Endodermal cell (in vitro differentiated cells): ENCODE measurements at regions not wholly inside any gene's neighbourhood (a gene's known extent, or its start where the extent isn't known, plus 50 kb on each side); places are given as distances from the start of the nearest gene placed in this dataset.
A peak's percentile ranks its signal among the peaks of the same experiment; 100 is the strongest.

ENCODE experiments used
- DNase-seq: peaks from one replicate; pipeline ENCODE4 v3.0.0-alpha.2; 2017
- H3K27ac ChIP-seq: 2 replicates; pipeline ENCODE4 v1.5.1; 2013; ENCODE audit warnings: mild to moderate bottlenecking, low read depth, low read length, moderate library complexity
- H3K27me3 ChIP-seq: 2 replicates; pipeline ENCODE4 v1.6.1; 2013; ENCODE audit warnings: mild to moderate bottlenecking, low read length, moderate library complexity; ENCODE audit not compliant: insufficient read depth, control insufficient read depth, poor library complexity, severe bottlenecking
- H3K36me3 ChIP-seq: 2 replicates; pipeline ENCODE4 v1.7.0; 2013; ENCODE audit warnings: mild to moderate bottlenecking, low read length, moderate library complexity; ENCODE audit not compliant: control insufficient read depth, insufficient read depth
- H3K4me1 ChIP-seq: one replicate; pipeline ENCODE4 v1.7.0; 2013; ENCODE audit warnings: low read length; ENCODE audit not compliant: control insufficient read depth, insufficient read depth
- H3K4me3 ChIP-seq: 2 replicates; pipeline ENCODE4 v1.5.1; 2013; ENCODE audit warnings: mild to moderate bottlenecking, low read length, moderate library complexity
- H3K9ac ChIP-seq: 2 replicates; pipeline ENCODE4 v1.6.1; 2013; ENCODE audit warnings: mild to moderate bottlenecking, low read length, moderate library complexity; ENCODE audit not compliant: poor library complexity, severe bottlenecking; ENCODE audit errors: extremely low read depth
- H3K9me3 ChIP-seq: 2 replicates; pipeline ENCODE4 v1.6.1; 2013; ENCODE audit warnings: mild to moderate bottlenecking, low read length, moderate library complexity; ENCODE audit not compliant: control insufficient read depth
- H3K27ac Mint-ChIP-seq: 2 replicates; pipeline ENCODE4 v1.8.0; 2020; ENCODE audit warnings: mixed read lengths
- H3K27me3 Mint-ChIP-seq: 2 replicates; pipeline ENCODE4 v1.8.0; 2021; ENCODE audit warnings: mild to moderate bottlenecking, mixed read lengths; ENCODE audit not compliant: insufficient read depth
- H3K36me3 Mint-ChIP-seq: 2 replicates; pipeline ENCODE4 v1.8.0; 2020; ENCODE audit warnings: low read depth, mixed read lengths
- H3K4me1 Mint-ChIP-seq: 2 replicates; pipeline ENCODE4 v1.8.0; 2020; ENCODE audit warnings: mixed read lengths
- H3K4me3 Mint-ChIP-seq: 2 replicates; pipeline ENCODE4 v1.8.0; 2020; ENCODE audit warnings: mild to moderate bottlenecking, moderate library complexity, mixed read lengths
- H3K9me3 Mint-ChIP-seq: 2 replicates; pipeline ENCODE4 v1.8.0; 2020; ENCODE audit warnings: mild to moderate bottlenecking, mixed read lengths
- WGBS, 2 experiments: methylation state at CpG; one replicate each; pipeline versions ENCODE4 v1.1.5 to v1.1.7; 2013; ENCODE audit warnings: missing lambda C conversion rate in 2 of 2, mixed read lengths in 1 of 2; ENCODE audit not compliant: insufficient coverage in 1 of 2, insufficient read length in 1 of 2; 5-methylcytosine and 5-hydroxymethylcytosine counted together
- TF ChIP-seq, protein P1 (sequence below): fragments of 200-600 bp; sonication (generic); conservative IDR thresholded peaks from 2 replicates; pipeline ENCODE4 v1.5.0; 2021; ENCODE audit warnings: antibody characterized with exemption, mild to moderate bottlenecking

GRCh38 chr2:226155093-226155875 lies 644.3 kb downstream of the IRS1 start:
- Histone ChIP-seq H3K9me3 (no peaks in the 10 kb centered on the region), H3K36me3 (no peaks in the 10 kb centered on the region), H3K27me3 (no peaks in the 10 kb centered on the region), H3K4me3 (no peak overlapping the region), H3K4me1 (peaks cover 24% of the 10 kb centered on the region), H3K27ac (peak overlapping the region; percentile 62), H3K9ac (no peak overlapping the region)
- Mint-ChIP-seq H3K4me3 (no peak overlapping the region), H3K27me3 (no peaks in the 10 kb centered on the region), H3K9me3 (no peaks in the 10 kb centered on the region), H3K27ac (peak overlapping the region; percentile 17), H3K36me3 (no peaks in the 10 kb centered on the region), H3K4me1 (peaks cover 51% of the 10 kb centered on the region)
- 92 to 95% methylated on average over 4 to 5 of the region's 5 CpGs for WGBS, 2 experiments
- TF ChIP-seq, protein P1, sequence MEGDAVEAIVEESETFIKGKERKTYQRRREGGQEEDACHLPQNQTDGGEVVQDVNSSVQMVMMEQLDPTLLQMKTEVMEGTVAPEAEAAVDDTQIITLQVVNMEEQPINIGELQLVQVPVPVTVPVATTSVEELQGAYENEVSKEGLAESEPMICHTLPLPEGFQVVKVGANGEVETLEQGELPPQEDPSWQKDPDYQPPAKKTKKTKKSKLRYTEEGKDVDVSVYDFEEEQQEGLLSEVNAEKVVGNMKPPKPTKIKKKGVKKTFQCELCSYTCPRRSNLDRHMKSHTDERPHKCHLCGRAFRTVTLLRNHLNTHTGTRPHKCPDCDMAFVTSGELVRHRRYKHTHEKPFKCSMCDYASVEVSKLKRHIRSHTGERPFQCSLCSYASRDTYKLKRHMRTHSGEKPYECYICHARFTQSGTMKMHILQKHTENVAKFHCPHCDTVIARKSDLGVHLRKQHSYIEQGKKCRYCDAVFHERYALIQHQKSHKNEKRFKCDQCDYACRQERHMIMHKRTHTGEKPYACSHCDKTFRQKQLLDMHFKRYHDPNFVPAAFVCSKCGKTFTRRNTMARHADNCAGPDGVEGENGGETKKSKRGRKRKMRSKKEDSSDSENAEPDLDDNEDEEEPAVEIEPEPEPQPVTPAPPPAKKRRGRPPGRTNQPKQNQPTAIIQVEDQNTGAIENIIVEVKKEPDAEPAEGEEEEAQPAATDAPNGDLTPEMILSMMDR: no peak
- no peak for DNase-seq

DNA sequence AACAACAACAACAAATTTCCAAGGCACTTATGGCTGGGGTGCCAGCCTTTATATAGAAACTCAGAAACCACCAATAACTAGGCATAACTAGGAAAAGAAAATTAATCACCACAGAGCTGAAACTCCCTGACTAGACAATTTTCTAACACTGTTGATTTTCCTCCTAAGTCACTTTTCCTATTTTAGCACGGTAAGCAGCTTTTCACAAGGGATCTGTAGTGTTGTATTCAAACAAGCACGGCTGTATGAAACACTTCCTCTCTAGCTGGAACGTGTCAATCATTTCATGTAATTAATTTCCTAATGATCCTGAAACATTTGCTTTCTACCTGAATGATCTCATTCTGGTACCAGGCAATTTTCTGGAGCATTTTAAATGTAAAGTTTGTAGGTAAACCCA lies 645.0 kb downstream of the IRS1 start:
- Histone ChIP-seq H3K9ac (no peak overlapping the region), H3K9me3 (no peaks in the 10 kb centered on the region), H3K27ac (peak overlapping the region; percentile 19), H3K27me3 (no peaks in the 10 kb centered on the region), H3K4me3 (no peak overlapping the region), H3K36me3 (no peaks in the 10 kb centered on the region), H3K4me1 (peaks cover 20% of the 10 kb centered on the region)
- H3K27me3 Mint-ChIP-seq: no peaks in the 10 kb centered on the region
- H3K4me1 Mint-ChIP-seq: peaks cover 45% of the 10 kb centered on the region
- peak overlapping the region; percentile 17 for H3K27ac Mint-ChIP-seq
- no peaks in the 10 kb centered on the region for H3K9me3 Mint-ChIP-seq
- H3K36me3 Mint-ChIP-seq: no peaks in the 10 kb centered on the region
- TF ChIP-seq, protein P1: no peak
- H3K4me3 Mint-ChIP-seq: no peak overlapping the region
- WGBS, 2 experiments: 93 to 100% methylated on average over 2 to 3 of the region's 3 CpGs
- no peak for DNase-seq

- peaks cover 36% of the 10 kb centered on the region for H3K4me1 Mint-ChIP-seq
Observed at GRCh38 chr2:226153553-226153952, 646.1 kb downstream of the IRS1 start.

More at GRCh38 chr2:226153553-226153952, 646.1 kb downstream of the IRS1 start:
- H3K4me3 Mint-ChIP-seq: no peak overlapping the region
- H3K9ac ChIP-seq: no peak overlapping the region
- no peaks in the 10 kb centered on the region for H3K9me3 Mint-ChIP-seq
- H3K4me1 ChIP-seq: peaks cover 17% of the 10 kb centered on the region
- WGBS, 2 experiments: 89% methylated on average over 3 of the region's 3 CpGs; no CpG with 5 or more reads in 1 of the 2 experiments
- H3K9me3 ChIP-seq: no peaks in the 10 kb centered on the region
- TF ChIP-seq, protein P1: no peak
- no peaks in the 10 kb centered on the region for H3K36me3 Mint-ChIP-seq
- no peaks in the 10 kb centered on the region for H3K27me3 ChIP-seq
- no peak for DNase-seq
- peak overlapping the region; percentile 67 for H3K27ac Mint-ChIP-seq
- no peaks in the 10 kb centered on the region for H3K27me3 Mint-ChIP-seq
- H3K36me3 ChIP-seq: no peaks in the 10 kb centered on the region
- H3K4me3 ChIP-seq: no peak overlapping the region
- no peak overlapping the region for H3K27ac ChIP-seq
